AG09309 (cell line): ENCODE measurements at regions not wholly inside any gene's neighbourhood (a gene's known extent, or its start where the extent isn't known, plus 50 kb on each side); places are given as distances from the start of the nearest gene placed in this dataset.

Source experiments
- DNase-seq: peaks from one replicate; pipeline ENCODE4 v3.0.0-alpha.2; 2010; ENCODE audit warnings: low read depth
- H3K4me3 ChIP-seq: 2 replicates; pipeline ENCODE4 v1.5.1; 2011; ENCODE audit warnings: mild to moderate bottlenecking, low read depth, low read length, moderate library complexity; ENCODE audit not compliant: control insufficient read depth
- TF ChIP-seq, protein P1 (sequence below): IDR thresholded peaks from 2 replicates; pipeline ENCODE4 v1.5.1; 2011; ENCODE audit warnings: mild to moderate bottlenecking, low read depth, low read length, inconsistent platforms; ENCODE audit not compliant: insufficient read depth, control insufficient read depth; ENCODE audit errors: missing control alignments

- TF ChIP-seq, protein P1, sequence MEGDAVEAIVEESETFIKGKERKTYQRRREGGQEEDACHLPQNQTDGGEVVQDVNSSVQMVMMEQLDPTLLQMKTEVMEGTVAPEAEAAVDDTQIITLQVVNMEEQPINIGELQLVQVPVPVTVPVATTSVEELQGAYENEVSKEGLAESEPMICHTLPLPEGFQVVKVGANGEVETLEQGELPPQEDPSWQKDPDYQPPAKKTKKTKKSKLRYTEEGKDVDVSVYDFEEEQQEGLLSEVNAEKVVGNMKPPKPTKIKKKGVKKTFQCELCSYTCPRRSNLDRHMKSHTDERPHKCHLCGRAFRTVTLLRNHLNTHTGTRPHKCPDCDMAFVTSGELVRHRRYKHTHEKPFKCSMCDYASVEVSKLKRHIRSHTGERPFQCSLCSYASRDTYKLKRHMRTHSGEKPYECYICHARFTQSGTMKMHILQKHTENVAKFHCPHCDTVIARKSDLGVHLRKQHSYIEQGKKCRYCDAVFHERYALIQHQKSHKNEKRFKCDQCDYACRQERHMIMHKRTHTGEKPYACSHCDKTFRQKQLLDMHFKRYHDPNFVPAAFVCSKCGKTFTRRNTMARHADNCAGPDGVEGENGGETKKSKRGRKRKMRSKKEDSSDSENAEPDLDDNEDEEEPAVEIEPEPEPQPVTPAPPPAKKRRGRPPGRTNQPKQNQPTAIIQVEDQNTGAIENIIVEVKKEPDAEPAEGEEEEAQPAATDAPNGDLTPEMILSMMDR: no peak
- DNase-seq: no peak
- H3K4me3 ChIP-seq: no peak overlapping the region
These were observed 546.9 kb upstream of the CFAP20DC start for GRCh38 chr3:59596741-59597140.

DNA sequence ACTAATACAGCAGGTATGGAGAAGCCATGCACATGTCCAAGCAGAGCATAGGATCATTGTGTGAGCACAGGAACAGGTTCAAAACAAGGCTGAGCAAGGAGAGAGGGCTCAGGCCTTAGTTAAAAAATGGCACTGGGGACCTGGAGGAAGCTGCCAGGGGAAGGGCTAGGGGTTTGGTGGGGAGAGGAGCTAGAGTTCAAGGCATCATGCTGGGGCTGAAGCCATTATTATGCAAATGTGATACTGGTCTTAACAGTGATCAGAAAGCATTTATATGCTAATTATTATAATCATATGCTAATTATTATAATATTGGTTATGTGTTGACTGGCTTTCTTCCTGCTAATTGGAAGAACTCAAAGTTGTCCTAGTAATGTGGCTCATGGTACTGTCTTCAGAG is 546.0 kb upstream of the CFAP20DC start:
- no peak for DNase-seq
- TF ChIP-seq, protein P1: no peak
- no peak overlapping the region for H3K4me3 ChIP-seq

- no peak for DNase-seq
- TF ChIP-seq, protein P1: no peak
- no peak overlapping the region for H3K4me3 ChIP-seq
These were observed 543.6 kb upstream of the CFAP20DC start for GRCh38 chr3:59593380-59593779.

DNA sequence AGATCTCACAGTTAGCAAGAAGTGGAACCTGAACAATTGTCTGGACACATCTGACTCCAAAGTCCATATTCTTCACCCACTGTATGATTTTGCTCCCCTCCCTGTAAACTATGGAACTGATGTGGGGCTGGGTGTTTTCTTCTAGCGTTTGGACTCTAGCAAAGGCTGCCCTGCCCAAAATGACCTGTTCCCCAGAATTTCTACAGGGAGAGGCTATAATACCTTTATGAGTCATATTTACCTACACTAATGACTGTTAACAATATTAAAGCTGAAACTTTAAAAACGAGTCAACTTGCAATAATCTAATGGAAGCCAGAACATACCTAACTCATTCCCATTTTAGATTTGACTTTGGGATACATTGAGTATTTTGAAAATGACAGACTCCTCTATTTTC is 531.2 kb upstream of the CFAP20DC start:
- TF ChIP-seq, protein P1: no peak
- no peak overlapping the region for H3K4me3 ChIP-seq
- DNase-seq: no peak

- TF ChIP-seq, protein P1: no peak
- no peak overlapping the region for H3K4me3 ChIP-seq
- no peak for DNase-seq
These were observed 530.7 kb upstream of the CFAP20DC start for GRCh38 chr3:59580499-59580898.

DNA sequence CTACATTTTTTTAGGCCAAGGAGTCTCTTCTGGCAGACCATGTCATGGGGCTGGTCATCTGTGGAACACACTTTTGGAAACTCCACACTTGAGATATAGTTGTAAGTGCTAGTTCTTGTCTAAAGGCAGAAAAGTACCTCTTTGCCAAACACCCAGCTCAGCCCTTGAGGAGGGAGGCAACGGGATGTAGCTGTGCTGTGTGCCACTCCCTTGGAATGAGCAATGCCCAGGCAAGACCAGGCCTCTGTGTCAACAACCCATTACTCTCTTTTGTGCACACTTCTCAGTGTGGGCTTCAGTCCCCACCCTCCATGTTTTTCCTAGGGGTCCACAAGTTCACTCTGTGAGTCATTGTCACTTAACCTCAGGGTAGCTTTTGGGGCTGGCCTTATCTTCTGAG is 528.3 kb upstream of the CFAP20DC start:
- no peak overlapping the region for H3K4me3 ChIP-seq
- DNase-seq: no peak
- TF ChIP-seq, protein P1: no peak

- DNase-seq: no peak
- TF ChIP-seq, protein P1: no peak
- H3K4me3 ChIP-seq: no peak overlapping the region
These were observed 526.8 kb upstream of the CFAP20DC start for GRCh38 chr3:59576606-59577005.
